GM18907 (cell line): ENCODE measurements at regions not wholly inside any gene's neighbourhood (a gene's known extent, or its start where the extent isn't known, plus 50 kb on each side); places are given as distances from the start of the nearest gene placed in this dataset.

ENCODE experiments used
- ATAC-seq: cut with Tn5 transposase; IDR thresholded peaks from one replicate; pipeline ENCODE4 v1.9.1; 2021; ENCODE audit warnings: mild to moderate bottlenecking, moderate library complexity; ENCODE audit not compliant: unreplicated experiment

DNA sequence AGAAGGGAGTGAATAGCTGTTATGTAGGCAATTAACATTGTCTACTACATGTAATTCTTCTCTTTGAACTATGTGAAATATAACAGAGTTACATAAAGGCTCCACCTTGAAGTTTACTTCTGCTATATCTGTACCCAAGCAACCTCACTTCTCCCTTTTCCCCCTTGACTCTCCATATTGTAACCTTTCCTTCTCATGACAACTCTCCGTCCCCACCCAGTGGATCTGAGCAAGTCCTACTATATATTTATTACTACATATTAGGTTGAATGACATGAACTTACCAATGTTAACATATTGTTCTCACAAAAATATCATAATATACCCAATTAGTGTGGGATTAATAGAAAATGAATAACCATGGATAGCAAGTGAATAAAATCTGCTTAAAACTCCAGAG lies 93.2 kb upstream of the ATP8A1 start:
- peak; percentile 68 for ATAC-seq

DNA sequence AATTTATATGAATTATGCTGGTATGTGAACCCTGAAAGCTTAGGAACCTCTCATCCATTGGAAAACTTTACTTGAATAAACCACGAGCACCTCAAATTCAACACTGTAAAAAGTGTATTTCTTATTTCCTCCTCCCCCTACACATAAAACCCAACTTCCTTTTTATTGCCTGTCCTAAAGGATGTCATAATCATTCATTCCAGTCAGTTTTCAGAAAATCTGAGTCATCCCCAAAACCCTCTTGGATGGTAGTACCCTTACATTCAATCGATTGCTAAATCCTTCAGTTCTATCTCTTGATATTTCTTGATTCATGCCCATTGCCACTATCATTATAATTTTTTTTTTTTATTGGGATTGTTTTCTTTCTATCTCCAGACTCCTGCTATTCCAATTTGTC lies 91.1 kb upstream of the ATP8A1 start:
- no peak for ATAC-seq

DNA sequence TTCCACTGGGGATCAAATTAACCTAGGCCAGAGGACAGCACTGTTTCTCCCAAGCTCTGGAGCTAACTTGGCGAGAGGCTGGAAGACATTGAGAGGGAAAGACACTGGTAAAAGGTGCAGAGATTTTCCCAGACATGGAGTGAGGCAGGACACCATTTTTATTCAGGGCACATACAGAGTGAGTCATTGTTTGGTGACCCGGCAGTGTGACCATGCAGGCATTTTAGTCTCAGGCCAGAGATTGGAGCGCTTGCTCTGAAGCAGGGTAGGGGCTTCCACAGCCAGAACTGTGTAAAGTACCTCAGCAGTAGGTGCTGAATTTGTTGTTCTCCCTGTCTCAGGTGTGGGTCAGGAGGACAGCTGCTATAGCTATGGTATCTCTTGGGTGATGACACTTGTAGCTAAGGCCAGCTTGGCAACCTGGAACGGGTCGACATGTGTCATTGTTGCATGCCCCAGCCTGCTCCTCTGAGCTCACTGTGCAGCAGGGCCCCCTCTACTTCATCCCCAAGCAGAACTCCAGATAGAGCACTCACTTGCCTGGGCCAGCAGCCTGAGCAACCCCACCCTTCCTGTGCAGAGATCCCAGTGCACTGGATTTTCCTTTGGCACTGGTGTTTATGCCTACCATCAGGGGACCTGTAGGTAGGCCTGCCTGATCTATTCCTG lies 79.8 kb upstream of the ATP8A1 start:
- ATAC-seq, result no peak

DNA sequence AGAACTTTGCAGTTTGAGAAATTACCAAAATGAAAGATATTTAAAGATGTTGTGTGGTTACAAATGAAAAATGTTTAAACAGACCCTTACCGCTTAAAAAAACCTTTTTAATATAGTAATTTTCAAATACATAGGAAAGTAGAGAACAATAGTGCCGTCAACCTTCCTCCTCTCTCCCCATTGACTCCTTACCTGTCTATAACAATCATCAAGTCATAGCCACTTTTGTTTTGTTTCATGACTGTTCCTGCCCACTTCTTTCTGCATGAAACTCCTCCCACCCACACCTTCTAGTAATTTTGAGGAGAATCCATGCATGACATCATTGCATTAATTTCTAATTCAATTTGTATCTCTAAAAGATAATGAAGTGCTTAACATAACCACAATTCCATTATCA lies 76.5 kb upstream of the ATP8A1 start:
- ATAC-seq, result no peak

DNA sequence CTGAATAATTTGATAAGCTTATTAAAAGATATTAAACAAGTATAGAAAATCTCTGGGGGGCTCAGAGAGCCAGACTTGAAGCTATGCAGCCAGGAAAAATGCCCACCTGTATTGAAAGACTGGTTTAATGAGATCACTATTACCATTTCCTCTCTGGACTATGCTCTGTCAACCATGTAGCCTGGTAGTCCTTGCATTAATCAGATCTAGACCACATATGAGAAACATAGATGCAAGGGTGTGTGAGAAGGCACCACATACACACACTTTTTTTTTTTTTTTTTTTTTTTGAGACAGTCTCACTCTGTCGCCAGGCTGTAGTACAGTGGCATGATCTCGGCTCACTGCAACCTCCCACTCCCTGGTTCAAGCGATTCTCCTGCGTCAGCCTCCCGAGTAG lies 75.9 kb upstream of the ATP8A1 start:
- ATAC-seq, result peak; percentile 65

DNA sequence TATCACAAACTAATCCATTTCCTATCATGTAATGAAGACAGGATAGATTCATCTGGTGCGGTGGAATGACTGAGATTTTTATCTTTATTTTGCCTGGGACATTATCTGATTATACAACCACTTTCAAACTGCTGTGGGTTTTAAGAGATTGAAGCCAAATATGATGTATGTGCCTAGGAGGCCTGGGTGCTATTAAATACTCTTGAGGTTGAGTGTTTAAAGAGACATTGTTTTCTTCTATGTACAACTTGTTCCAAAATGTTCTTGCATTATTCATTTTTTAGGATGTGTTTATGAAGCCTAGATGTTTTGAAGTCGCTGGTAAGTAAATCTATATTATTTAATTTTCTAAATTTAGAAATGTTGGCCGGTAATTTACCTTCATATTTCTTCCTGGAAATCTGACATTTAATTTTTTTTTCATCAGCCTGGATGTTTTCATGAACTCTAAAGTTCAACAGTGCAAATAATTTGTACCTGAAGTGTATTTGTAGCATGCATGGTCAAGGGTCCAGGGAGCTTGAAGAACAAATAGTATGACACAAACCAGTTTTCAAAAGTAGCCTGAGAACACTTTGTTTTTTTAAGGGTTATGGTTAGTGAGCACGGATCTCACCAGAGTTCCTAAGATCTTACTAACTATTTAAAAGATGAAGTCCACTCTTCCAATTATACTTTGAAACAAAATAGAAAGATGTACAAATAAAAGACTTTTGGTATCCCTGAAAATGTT lies 72.8 kb upstream of the ATP8A1 start:
- ATAC-seq, result no peak

DNA sequence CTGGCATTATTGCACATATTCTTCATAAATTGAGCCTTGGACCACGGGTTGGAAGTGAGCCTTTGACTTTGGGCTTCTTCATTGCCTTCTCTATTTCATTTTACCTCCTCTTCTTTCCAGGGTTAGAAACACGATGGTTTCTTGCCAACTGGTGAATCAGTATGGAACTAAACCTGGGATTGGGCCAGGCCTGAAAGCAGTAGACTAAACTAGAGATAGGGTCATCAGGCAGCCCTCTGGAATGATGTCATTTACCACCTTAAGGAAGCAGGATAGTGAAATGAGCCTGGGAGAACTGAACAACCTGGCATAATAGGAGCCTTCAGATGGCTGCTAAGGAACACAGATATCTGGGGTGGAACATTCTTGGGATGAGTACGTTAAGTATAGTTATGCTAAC lies 67.5 kb upstream of the ATP8A1 start:
- no peak for ATAC-seq

DNA sequence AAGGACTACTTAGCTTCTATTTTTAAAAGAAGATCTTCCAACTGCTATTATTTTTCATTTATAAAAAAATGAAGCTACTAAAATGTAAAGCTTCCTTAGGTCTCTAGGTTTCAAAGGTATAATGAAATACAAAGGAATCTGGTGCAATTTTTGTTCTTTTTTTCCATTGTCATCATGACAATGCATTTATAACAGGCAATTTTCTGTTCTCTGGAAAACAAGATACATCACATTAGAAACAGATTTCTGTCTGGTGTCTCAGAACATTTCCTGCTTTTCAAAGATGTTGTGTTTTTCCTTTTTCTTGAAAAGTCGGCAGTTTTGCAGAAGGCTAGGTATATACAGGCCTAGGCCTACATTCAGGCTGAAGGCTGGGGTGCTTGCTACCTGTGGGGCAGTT lies 63.6 kb upstream of the ATP8A1 start:
- ATAC-seq, result no peak

DNA sequence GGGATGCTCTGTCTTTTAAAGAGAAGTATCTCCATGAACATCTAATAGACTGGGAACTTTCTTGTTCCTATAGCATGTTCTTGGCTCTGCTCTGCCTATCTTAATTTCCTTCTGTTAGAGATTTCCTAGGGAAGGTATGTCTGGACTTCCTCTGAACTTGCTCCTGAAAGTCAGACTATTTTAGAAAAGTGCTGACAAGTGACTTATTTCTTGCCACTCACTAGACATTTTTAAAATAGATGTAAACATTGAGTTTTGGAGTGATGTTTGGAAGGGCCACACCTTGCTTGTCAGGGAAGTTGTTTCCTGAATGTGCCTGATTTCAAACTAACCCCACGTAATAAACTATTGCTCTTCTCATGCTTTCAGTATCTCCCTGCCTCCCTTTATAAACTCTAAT lies 62.4 kb upstream of the ATP8A1 start:
- no peak for ATAC-seq

DNA sequence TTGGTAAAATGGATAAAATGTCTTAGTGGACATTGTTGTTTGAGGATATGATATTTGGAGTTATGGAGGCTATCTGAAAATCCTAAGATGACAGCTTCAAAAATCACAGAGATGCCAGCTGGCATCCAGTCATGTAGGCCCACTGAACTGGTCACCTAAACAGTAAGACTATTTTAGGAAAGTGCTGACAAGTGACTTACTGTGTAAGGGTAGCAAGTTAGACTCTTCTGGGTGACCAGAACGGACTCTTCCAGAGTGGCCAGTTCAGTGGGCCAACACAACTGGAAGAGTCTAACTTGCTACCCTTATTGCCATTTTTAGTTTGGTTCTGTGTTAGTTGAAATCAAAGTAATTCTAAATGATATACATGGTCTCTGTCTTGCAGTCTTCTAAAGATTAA lies 61.4 kb upstream of the ATP8A1 start:
- ATAC-seq, result no peak

DNA sequence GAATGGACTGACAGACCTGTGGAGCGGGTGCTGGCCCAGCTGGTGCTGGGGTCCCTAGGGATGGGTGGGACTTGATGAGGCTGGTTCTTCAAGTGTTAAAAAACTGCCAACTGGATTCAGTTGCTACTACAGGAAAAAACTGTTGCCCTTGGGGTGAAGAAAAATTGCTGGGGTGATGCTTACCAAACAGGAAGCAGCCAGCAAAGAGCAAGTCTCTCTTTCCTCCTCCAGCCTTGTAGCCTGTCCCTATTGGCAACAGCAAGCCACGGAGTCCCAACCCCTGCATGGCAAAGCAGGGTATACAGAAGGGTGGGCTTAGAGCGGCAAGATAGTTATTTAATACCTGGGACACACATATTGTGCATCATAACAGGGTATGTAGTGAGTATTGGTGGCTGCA lies 60.1 kb upstream of the ATP8A1 start:
- ATAC-seq, result no peak

DNA sequence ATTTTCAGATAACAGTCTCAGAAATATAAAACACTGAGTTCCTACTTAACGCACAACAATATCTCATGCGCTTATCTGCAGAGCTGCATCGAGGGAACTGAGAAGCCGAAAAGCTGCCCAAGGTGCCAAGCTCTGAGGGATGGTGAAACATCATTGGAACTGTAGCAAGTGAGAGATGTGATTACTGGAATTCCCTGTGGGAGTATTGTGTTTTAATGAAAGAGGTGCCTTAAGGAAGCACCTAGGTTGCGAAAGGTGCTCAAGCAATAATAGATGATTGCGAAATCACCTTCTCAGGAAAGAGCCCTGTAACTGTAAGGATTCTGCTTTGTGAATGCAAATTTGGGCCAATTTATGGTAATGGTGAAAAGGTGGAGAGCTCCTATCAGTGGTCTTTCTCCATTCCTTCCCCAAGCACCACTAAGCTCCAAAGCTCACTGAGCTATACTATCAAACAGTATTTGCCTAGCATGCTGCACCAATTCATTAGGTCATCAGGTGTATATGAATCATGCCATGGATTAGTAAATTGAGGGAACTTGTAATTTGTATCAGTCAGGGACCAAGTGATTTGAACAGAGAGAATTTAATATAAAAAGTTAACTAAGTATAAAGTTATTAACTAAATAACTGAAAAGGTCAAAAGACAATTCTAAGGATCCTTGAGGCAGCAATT lies 59.0 kb upstream of the ATP8A1 start:
- ATAC-seq, result no peak

DNA sequence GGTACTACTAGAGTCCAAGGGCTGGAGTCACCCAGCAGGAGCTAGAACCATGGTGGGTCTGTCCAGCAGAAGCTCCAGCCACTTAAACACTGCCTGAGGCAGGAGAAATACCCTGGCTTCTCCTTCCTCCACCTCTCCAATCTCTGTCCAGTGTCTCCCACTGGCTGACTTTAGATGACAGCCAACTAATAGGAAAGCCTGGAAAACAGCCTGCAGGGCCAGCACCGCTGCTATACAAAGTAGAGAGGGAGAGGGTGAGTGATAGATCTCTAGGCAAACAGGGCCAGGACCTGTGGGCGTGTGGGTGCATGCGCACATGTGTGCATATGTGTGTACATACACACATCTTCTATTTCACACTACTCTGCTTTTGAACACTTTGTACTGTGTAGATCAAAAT lies 56.5 kb upstream of the ATP8A1 start:
- no peak for ATAC-seq

DNA sequence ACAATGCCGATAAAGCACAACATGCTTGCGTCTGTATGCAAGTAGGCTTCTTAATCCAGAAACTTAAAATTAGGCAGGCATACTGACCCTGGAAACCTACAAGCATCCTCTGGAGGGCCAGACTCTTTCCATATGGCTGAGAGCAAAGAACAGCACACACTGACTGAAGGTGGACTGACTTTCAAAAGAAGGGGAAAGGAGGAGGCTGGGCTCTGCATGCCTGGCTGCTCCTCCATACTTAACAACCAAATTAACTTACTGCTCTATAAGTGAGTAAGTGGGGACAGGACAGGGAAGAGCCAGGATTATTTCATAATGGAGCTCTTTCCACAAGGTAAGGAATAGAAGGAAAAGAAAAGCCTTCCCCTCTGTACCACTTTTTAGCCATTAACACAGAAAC lies 55.9 kb upstream of the ATP8A1 start:
- no peak for ATAC-seq

DNA sequence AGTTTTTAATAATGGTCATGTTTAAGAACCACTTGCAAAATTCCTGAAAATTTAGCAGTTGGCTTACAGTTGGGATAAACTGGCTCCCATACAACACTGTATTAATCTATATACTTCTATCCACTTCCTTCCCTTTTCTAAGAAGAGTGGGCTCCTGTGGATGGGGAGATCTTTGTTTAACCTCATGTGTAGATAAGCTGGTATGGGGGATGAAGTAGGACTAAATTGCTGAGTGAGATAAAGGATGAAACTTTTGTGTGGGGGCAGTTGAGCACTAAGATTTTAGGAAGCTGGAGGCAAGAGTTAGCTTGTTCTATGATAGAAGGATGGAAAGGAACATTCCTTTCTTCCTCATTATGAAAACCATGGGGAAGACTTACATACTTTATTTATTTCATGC lies 54.6 kb upstream of the ATP8A1 start:
- no peak for ATAC-seq

DNA sequence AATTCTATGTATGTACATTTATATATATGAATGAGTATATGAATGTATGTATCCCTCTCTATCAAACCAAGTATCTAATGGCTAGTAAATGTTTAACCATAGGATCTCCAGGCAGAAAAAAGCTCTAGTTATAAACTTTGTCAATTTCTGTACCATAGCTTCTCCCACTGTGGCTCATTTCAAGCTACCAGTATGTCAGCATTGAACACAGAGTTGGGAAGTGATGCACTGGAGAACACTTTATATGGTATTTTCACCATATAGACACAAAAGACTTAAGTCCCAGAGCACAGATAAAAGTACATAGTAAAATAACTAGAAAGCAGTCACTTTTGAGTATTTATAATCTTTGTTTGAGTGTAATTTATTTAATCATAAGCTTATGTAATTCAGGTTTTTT lies 53.9 kb upstream of the ATP8A1 start:
- ATAC-seq, result no peak

DNA sequence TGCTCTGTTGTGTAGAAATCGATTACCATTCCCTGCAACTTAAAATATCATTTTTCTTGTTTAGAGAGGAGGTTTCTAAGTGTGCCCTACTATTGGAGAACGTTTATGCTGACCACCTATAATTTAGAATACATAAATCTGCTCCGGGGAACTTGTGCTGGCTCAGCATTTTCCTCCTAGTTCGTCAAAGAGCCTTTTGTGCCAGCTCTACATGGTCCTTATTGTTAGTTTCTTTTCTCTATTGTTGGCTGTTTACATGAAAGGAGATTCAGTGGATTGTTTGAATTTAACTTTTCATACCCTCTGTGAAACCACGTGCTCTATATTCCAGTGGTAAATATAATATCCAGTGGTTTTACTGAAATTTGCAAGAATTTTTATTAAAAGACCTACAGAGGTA lies 53.4 kb upstream of the ATP8A1 start:
- ATAC-seq, result no peak

DNA sequence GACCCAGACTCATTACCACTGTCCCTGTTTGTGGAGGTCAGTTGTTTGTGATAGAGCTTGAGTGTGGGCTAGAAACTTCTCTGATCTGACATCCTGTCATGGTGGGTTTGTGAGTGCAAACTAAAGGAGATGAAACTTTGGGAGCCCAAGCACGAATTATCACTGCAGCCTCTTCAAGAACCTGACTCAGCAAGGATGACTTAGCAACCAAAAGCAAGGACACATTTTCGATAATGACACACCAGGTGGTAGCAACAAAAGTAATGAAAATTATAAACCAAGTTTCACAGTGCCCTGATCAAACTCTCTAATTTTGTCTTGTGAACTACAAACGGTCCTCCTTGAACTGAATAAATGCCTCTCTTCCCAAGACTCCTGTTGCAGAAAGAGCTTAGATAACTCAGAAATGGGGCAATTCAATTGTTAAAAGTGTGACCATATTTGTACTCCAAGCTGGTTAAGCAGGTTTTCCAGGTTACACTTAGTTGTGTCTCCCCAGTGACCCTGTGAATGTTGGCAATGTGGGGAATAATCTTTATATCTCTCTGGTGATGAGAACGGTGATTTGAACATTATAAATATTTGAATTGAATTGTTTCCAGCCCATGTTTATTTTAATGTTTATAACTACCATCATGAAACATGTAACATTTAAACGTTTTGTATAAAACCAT lies 52.6 kb upstream of the ATP8A1 start:
- no peak for ATAC-seq

DNA sequence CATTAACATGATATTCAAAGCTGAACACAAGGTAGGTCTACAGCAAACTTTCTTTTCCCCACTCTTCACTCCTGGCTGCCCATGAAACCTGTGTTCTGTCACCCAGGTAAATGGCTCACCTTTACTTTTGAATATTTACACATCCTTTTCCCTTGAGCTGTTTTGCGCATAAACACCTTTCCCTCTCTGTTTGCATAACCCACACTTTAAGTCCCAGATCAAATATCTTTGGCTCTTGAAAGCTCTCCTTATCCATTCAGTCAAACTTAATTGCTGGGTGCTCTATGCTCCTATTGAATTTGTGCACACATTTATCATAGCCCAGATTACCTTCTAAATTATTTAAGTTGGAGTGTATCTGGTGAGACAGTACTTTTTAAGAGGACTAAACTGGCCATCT lies 51.7 kb upstream of the ATP8A1 start:
- no peak for ATAC-seq
